GM18861 (cell line): ENCODE measurements at regions not wholly inside any gene's neighbourhood (a gene's known extent, or its start where the extent isn't known, plus 50 kb on each side); places are given as distances from the start of the nearest gene placed in this dataset.
"Not testable (repeated sequence)": the region's sequence is repeated elsewhere in the genome, so short reads cannot be mapped to it uniquely, and the experiment has no call there.

Experiments used
- ATAC-seq: cut with Tn5 transposase; IDR thresholded peaks from one replicate; pipeline ENCODE4 v1.9.1; 2021; ENCODE audit not compliant: unreplicated experiment

GRCh38 chr14:84963518-84963917 lies 566.4 kb upstream of the FLRT2 start:
- no peak for ATAC-seq

GRCh38 chr14:84965279-84965678 lies 564.7 kb upstream of the FLRT2 start:
- ATAC-seq: no peak

- no peak for ATAC-seq
Measured at GRCh38 chr14:84969501-84969900, 560.4 kb upstream of the FLRT2 start.

GRCh38 chr14:84975241-84975902 lies 554.6 kb upstream of the FLRT2 start:
- ATAC-seq: no peak

GRCh38 chr14:84976805-84977204 lies 553.1 kb upstream of the FLRT2 start:
- no peak for ATAC-seq

- ATAC-seq: no peak
Measured at GRCh38 chr14:84987042-84987441, 542.9 kb upstream of the FLRT2 start.

- ATAC-seq: no peak
Measured at GRCh38 chr14:84988357-84988756, 541.6 kb upstream of the FLRT2 start.

GRCh38 chr14:84991021-84991420 lies 538.9 kb upstream of the FLRT2 start:
- no peak for ATAC-seq

GRCh38 chr14:84998216-84998615 lies 531.7 kb upstream of the FLRT2 start:
- ATAC-seq: no peak

- no peak for ATAC-seq
Measured at GRCh38 chr14:85002846-85003245, 527.1 kb upstream of the FLRT2 start.

- no peak for ATAC-seq
Measured at GRCh38 chr14:85003805-85004204, 526.1 kb upstream of the FLRT2 start.

- ATAC-seq: no peak
Measured at GRCh38 chr14:85009506-85009905, 520.4 kb upstream of the FLRT2 start.

- no peak for ATAC-seq
Measured at GRCh38 chr14:85010186-85010585, 519.8 kb upstream of the FLRT2 start.

- no peak for ATAC-seq
Measured at GRCh38 chr14:85016496-85016895, 513.4 kb upstream of the FLRT2 start.

- not testable (repeated sequence) for ATAC-seq
Measured at GRCh38 chr14:85023866-85024265, 506.1 kb upstream of the FLRT2 start.

- ATAC-seq: no peak
Measured at GRCh38 chr14:85024931-85025330, 505.0 kb upstream of the FLRT2 start.

- no peak for ATAC-seq
Measured at GRCh38 chr14:85027681-85028370, 502.1 kb upstream of the FLRT2 start.

GRCh38 chr14:85037411-85037810 lies 492.5 kb upstream of the FLRT2 start:
- no peak for ATAC-seq

GRCh38 chr14:85038526-85039352 lies 491.2 kb upstream of the FLRT2 start:
- ATAC-seq: no peak

- ATAC-seq: no peak
Measured at GRCh38 chr14:85039353-85039626, 490.7 kb upstream of the FLRT2 start.

- no peak for ATAC-seq
Measured at GRCh38 chr14:85040046-85040685, 489.8 kb upstream of the FLRT2 start.

- no peak for ATAC-seq
Measured at GRCh38 chr14:85041618-85042017, 488.3 kb upstream of the FLRT2 start.
